ENCODE measurements at regions not wholly inside any gene's neighbourhood (a gene's known extent, or its start where the extent isn't known, plus 50 kb on each side); places are given as distances from the start of the nearest gene placed in this dataset.

DNA sequence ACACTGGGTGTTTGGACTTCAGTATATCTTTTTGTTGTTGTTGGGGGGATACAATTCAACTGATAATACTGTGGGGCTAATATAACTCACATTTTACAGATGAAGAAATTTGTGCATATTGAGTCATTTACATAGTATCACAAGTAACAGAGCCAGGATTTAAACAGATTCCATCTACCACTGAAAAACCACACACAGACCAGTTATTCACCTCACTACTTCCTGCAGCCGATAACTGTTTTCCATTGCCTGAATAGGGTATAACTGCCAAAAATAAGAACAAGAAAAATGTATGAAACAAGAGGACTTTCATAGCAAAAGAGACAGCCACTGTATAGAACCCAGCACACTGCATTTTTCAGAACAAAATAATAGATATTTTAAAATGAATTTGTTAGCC is 215.8 kb upstream of the CNTN6 start:
- no peaks in the 10 kb centered on the region for H3K36me3 ChIP-seq

DNA sequence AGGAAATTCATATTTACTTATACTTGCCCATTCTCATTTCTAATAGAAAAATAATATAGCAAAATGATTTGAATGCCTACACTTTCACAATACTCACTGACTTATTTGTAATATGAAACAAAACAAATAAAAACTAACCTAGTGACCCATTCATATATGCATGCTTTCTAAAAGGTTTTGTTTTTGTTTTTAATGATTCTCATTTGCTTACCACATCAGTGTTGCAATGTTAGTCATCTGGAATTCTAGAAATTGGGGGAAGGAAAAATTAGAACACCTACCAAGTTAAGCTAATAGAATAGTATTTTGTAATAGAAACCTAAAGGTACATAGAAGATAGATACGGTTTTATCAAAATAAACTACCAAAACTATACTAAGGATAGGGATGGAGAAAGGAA is 214.1 kb upstream of the CNTN6 start:
- no peak overlapping the region for H3K4me3 ChIP-seq
- H3K27ac ChIP-seq = no peak overlapping the region
- no peaks in the 10 kb centered on the region for H3K9me3 ChIP-seq
- H3K4me1 ChIP-seq = no peaks in the 10 kb centered on the region
- TF ChIP-seq POLR2A (IDR thresholded peaks at IDR 0.05) = no peak
- TF ChIP-seq, protein P1, sequence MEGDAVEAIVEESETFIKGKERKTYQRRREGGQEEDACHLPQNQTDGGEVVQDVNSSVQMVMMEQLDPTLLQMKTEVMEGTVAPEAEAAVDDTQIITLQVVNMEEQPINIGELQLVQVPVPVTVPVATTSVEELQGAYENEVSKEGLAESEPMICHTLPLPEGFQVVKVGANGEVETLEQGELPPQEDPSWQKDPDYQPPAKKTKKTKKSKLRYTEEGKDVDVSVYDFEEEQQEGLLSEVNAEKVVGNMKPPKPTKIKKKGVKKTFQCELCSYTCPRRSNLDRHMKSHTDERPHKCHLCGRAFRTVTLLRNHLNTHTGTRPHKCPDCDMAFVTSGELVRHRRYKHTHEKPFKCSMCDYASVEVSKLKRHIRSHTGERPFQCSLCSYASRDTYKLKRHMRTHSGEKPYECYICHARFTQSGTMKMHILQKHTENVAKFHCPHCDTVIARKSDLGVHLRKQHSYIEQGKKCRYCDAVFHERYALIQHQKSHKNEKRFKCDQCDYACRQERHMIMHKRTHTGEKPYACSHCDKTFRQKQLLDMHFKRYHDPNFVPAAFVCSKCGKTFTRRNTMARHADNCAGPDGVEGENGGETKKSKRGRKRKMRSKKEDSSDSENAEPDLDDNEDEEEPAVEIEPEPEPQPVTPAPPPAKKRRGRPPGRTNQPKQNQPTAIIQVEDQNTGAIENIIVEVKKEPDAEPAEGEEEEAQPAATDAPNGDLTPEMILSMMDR (IDR thresholded peaks at IDR 0.05) = no peak
- DNase-seq = no peak
- no peaks in the 10 kb centered on the region for H3K27me3 ChIP-seq
- H3K36me3 ChIP-seq = no peaks in the 10 kb centered on the region

More for the DNA sequence above, 215.8 kb upstream of the CNTN6 start:
- no peak for TF ChIP-seq POLR2A (IDR thresholded peaks at IDR 0.05)
- TF ChIP-seq, protein P1 (IDR thresholded peaks at IDR 0.05) = no peak
- no peaks in the 10 kb centered on the region for H3K27me3 ChIP-seq
- no peaks in the 10 kb centered on the region for H3K9me3 ChIP-seq
- no peak overlapping the region for H3K27ac ChIP-seq
- no peak for DNase-seq
- no peak overlapping the region for H3K4me3 ChIP-seq
- H3K4me1 ChIP-seq = no peaks in the 10 kb centered on the region

DNA sequence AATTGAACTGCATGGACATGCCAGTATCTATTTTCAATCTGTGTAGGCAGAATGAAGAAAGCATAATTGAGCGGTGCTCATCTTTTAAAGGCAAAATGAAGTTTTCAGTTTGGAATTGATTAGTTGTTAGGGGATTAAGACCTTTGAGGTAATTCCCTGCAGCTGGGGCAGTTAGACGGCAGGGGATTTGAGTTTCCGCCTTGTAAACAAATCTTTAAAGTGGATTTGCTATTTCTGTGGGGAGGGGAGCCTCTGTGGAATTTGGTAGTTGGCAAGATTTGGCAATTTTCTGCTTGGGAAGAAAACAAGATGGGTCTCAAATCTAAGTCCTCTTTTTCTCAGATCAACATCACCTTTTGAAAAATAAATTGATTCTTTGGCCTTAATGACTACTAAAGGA is 212.5 kb upstream of the CNTN6 start:
- Histone ChIP-seq H3K36me3 (no peaks in the 10 kb centered on the region), H3K27ac (no peak overlapping the region)
- TF ChIP-seq, protein P1 (IDR thresholded peaks at IDR 0.05) = no peak

DNA sequence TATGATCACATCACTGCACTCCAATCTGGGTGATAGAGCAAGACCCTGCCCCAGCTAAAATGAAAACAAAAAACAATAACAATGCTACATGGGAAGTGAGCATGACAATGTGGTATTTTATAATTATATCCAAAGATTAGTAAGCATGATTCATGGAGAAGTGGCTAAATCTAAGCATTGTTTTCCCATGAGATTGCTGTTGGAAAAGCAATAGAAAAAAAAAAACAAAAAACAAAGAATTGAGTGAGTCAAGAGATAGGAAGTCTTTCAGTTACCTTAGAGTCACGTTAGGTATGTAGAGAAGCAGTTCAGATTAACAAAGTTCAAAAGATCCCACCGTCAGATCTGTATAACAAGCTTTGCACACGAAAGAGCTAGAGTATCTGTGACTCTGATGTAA is 210.3 kb upstream of the CNTN6 start:
- no peak for DNase-seq
- Histone ChIP-seq H3K4me1 (no peaks in the 10 kb centered on the region), H3K27me3 (no peaks in the 10 kb centered on the region), H3K4me3 (no peak overlapping the region), H3K9me3 (no peaks in the 10 kb centered on the region), H3K36me3 (no peaks in the 10 kb centered on the region), H3K27ac (no peak overlapping the region)
- TF ChIP-seq, protein P1 (IDR thresholded peaks at IDR 0.05) = no peak
- no peak for TF ChIP-seq POLR2A (IDR thresholded peaks at IDR 0.05)

More for the DNA sequence above, 212.5 kb upstream of the CNTN6 start:
- H3K4me1 ChIP-seq = no peaks in the 10 kb centered on the region
- no peaks in the 10 kb centered on the region for H3K27me3 ChIP-seq
- no peak overlapping the region for H3K4me3 ChIP-seq
- no peaks in the 10 kb centered on the region for H3K9me3 ChIP-seq
- DNase-seq = no peak

DNA sequence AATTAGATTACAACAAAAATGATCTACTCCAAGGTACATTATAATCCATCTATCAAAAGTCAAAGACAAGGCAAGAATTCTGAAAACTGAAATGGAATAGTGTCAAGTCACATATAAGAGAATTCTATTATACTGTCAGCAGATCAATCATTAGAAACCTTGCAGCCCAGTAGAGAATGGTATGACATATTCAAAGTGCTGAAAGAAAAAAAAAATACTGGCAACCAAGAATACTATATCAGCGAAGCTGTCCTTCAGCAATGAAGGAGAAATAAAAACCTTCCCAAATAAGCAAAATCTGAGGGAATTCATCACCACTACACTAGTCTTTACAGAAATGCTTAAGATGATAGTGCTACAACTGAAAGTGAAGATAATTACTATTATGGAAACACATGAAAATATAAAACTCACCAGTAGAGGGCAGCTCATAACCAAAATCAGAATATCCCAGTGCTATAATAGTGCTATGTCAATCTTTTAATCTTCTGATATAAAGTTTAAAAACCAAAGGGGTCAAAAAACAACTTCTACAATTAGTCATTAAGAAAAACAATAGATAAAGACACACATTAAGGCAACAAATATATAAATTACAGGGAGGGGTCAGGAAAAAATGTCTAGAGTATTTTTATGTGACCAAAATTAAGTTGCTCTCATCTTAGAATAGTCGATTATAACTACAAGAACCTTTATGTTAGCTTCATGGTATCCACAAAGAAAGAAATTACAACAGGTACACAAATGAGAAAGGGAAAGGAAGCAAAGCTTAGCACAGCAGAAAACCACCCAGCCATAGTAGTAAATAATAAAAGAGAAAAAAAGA is 190.7 kb upstream of the CNTN6 start:
- no peak for DNase-seq
- TF ChIP-seq, protein P1 (IDR thresholded peaks at IDR 0.05) = peak in 4 of 6 experiments; percentile 23 to 50 (median 46)
- TF ChIP-seq POLR2A (IDR thresholded peaks at IDR 0.05) = no peak
- no peaks in the 10 kb centered on the region for H3K9me3 ChIP-seq
- no peaks in the 10 kb centered on the region for H3K36me3 ChIP-seq
- no peaks in the 10 kb centered on the region for H3K4me1 ChIP-seq
- H3K27me3 ChIP-seq = no peaks in the 10 kb centered on the region
- no peak overlapping the region for H3K27ac ChIP-seq
- no peak overlapping the region for H3K4me3 ChIP-seq
